GM12874 (cell line): ENCODE measurements at regions not wholly inside any gene's neighbourhood (a gene's known extent, or its start where the extent isn't known, plus 50 kb on each side); places are given as distances from the start of the nearest gene placed in this dataset.

Experiments
- TF ChIP-seq, protein P1 (sequence below): IDR thresholded peaks from 2 replicates; pipeline ENCODE4 v1.5.1; 2011; ENCODE audit warnings: low read depth, mild to moderate bottlenecking, control low read depth, low read length, moderate library complexity; ENCODE audit not compliant: insufficient read depth

DNA sequence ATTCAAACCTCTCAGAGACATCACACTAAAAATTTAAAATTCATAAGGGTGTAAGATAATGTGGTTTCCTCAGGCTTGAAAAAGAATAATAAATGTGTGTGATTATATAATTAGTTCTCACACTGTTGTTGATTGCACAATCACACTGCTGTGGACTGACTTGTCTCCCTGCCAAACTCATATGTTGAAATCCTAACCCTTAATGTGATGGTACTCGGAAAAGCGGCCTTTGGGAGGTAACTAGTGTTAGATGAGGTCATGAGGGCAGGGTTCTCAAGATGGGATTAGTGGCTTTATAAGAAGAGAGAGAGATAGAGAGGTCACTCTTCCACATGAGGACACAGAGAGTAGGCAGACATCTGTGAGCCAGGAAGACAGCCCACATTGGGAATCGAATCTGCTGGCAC is 128.5 kb upstream of the COL1A2 start:
- TF ChIP-seq, protein P1, sequence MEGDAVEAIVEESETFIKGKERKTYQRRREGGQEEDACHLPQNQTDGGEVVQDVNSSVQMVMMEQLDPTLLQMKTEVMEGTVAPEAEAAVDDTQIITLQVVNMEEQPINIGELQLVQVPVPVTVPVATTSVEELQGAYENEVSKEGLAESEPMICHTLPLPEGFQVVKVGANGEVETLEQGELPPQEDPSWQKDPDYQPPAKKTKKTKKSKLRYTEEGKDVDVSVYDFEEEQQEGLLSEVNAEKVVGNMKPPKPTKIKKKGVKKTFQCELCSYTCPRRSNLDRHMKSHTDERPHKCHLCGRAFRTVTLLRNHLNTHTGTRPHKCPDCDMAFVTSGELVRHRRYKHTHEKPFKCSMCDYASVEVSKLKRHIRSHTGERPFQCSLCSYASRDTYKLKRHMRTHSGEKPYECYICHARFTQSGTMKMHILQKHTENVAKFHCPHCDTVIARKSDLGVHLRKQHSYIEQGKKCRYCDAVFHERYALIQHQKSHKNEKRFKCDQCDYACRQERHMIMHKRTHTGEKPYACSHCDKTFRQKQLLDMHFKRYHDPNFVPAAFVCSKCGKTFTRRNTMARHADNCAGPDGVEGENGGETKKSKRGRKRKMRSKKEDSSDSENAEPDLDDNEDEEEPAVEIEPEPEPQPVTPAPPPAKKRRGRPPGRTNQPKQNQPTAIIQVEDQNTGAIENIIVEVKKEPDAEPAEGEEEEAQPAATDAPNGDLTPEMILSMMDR, result no peak

DNA sequence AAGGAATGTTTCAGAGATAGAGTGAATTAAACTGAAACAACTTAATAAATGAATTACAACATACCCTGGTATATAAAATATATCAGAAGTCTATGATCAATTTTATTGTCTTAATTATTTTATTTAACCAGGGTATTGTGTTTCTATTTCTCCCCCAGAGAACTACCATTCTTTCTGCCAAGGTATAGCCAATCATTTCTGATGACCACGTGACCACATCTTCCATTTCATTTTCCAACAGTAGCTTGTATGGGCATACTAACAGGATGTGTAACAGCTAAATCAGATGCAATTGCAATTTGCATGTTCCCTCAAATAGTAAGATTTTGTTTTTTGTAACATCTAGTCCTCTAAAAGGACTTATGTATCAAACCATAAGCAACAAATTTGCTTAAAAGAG is 123.9 kb upstream of the COL1A2 start:
- TF ChIP-seq, protein P1, result no peak

DNA sequence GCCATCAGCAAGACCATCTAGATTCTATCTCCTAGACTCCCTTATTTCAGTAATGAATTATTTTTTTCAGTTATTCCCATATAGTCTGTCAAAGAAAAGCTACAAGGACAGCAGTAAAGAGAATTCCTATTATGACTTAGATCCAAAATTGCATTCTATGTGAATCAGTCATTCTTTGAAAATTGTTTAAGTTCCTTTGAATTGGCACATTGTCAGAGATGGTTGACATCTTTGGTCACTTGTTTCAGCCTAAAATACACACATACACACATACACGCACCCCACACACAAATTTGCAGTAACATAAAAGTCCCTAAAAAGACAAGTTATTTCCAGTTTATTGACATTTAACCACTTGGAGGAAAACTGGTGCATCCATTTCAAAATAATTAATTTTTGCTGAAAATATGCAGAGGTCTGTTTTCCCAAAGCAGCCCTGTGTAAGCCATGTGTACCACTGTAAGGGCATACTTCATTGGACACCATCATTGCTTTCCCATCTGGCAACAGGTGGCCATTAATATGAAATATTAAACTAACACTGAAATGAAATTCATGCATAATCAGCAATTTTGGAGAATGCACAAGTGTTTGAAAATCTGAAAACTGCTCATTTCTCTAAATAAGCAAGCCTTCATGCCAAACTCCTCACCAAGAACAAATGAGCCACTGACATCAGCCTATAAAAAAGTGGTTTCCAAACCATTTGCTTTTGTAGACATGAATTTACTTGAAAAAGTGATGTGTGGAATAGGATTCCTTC is 121.7 kb upstream of the COL1A2 start:
- TF ChIP-seq, protein P1, result no peak

DNA sequence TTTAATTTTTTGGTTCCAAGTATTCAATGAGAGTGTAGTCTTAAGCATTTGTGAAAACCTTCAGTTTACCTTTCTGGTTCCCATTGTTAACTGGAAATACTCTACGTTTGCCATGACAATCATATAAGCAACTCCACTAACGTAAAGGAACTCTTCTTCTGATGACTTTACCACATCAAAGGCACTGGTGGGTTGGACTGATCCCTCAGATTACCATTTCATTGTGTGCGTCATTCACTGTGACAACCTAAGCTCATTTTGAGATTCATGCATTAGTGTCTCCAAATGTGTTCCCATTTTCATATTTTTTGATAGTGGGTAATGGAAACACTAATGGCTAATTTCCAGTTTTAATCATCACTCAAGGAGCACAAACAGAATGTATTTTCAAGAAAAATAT is 119.9 kb upstream of the COL1A2 start:
- TF ChIP-seq, protein P1, result no peak

DNA sequence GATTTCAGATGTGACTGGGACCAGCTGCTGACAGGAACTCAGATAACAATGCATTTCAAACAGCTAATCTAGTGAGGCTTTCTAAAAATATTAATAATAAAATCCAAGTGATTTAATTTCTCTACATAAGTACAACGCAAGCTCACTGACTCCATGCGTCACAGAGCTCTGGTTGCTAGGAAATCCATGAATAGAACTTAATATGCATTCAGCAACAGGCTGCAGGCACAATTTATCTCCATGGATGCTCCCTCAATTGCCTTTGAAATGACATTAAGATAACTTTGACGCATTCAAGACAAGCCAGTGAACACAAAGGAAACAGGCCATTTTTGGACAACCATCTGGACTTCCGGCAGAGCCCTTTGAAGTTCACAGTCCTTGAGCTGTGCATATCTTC is 118.7 kb upstream of the COL1A2 start:
- TF ChIP-seq, protein P1, result no peak

GRCh38 chr7:94276795-94277194 is 117.9 kb upstream of the COL1A2 start:
- TF ChIP-seq, protein P1, result peak; percentile 32; the same call in 1 of the 2 replicates

DNA sequence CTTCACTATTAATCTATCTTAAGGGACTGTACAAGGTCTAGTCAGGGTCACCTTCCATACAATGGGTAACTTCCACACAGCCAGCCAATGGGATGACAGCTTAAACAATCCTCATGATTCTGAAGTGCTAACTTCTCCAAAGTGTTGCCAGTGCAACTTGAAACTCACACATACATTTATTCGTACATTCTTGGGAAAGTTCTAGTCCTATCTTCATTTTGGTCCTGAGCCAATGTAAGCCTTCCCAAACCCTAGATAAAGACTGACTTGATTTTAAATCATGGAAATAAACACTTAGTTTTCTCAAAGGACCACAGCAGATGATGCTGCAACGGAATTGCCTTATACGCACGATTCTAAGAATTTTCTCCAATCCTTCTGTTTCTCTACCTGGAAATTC is 117.5 kb upstream of the COL1A2 start:
- TF ChIP-seq, protein P1, result no peak
